G401 (cell line): ENCODE measurements at regions not wholly inside any gene's neighbourhood (a gene's known extent, or its start where the extent isn't known, plus 50 kb on each side); places are given as distances from the start of the nearest gene placed in this dataset.

Source experiments
- DNase-seq: peaks from one replicate; pipeline ENCODE4 v3.0.0-alpha.2; 2015; ENCODE audit warnings: low spot score
- in situ Hi-C: cut with HindIII; loops from 2 replicates; pipeline ENCODE4 v1.10.0; 2016; ENCODE audit warnings: low sequenced_read_pairs, mixed read lengths

GRCh38 chr6:156618600-156619205 lies 158.5 kb upstream of the ARID1B start:
- in situ Hi-C loops = no loop called here

GRCh38 chr6:156617941-156618340 lies 159.2 kb upstream of the ARID1B start:
- no peak for DNase-seq
- in situ Hi-C loops = no loop called here

More at GRCh38 chr6:156618600-156619205, 158.5 kb upstream of the ARID1B start:
- no peak for DNase-seq

GRCh38 chr6:156617376-156617775 lies 159.8 kb upstream of the ARID1B start:
- in situ Hi-C loops = no loop called here
- no peak for DNase-seq

- in situ Hi-C loops = no loop called here
Observed at GRCh38 chr6:156616495-156616894, 160.7 kb upstream of the ARID1B start.

GRCh38 chr6:156613996-156614395 lies 163.2 kb upstream of the ARID1B start:
- no peak for DNase-seq
- in situ Hi-C loops = no loop called here

More at GRCh38 chr6:156616495-156616894, 160.7 kb upstream of the ARID1B start:
- no peak for DNase-seq

- in situ Hi-C loops = no loop called here
- DNase-seq = no peak
Observed at GRCh38 chr6:156612361-156612760, 164.8 kb upstream of the ARID1B start.

GRCh38 chr6:156602066-156602385 lies 175.2 kb upstream of the ARID1B start:
- in situ Hi-C loops = no loop called here
- DNase-seq = no peak

DNA sequence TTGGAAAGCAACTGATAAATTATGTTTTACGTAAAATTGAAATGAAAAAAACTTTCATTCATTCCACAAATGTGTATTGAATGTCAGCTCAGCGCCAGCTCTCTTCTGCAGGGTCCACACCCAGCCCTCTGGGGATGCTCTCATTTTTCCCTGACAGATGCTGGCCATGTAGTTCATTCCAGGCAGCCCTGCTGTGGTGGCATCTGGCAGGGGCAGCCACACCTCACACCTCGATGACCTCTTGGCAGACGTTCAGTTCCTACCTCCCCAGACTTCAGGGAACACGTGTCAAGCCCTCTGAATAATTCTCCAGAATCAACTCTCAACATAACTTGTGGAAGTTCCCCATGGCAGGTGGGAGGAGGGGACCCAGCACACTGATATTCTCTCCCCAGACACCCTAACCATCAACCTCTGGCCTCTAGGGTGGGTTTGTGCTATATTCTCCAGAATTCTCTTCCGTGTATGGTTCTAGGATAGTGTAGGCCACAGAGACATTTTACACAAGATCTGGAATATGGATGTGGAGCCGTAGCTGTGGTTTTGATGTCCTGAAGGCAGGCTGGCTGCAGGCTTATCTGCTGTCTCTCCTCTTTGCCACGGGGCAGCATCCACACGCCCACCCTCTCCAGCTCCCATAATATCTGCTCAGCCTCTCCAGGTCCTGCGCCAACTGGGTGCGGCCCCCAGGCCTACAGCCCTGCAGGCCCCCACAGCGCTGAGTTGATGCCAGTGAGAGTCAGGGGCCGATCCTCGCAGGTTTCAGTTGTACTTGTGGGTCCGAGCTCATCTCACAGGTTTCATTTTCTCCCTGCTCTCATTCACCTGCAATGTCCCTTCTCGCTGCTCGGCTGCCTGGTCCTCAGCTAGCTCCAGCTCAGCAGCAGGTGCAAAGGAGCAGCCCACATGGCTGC lies 175.8 kb upstream of the ARID1B start:
- DNase-seq = no peak
- in situ Hi-C loops = no loop called here

- DNase-seq = no peak
- in situ Hi-C loops = no loop called here
Observed at GRCh38 chr6:156600678-156601077, 176.5 kb upstream of the ARID1B start.

DNA sequence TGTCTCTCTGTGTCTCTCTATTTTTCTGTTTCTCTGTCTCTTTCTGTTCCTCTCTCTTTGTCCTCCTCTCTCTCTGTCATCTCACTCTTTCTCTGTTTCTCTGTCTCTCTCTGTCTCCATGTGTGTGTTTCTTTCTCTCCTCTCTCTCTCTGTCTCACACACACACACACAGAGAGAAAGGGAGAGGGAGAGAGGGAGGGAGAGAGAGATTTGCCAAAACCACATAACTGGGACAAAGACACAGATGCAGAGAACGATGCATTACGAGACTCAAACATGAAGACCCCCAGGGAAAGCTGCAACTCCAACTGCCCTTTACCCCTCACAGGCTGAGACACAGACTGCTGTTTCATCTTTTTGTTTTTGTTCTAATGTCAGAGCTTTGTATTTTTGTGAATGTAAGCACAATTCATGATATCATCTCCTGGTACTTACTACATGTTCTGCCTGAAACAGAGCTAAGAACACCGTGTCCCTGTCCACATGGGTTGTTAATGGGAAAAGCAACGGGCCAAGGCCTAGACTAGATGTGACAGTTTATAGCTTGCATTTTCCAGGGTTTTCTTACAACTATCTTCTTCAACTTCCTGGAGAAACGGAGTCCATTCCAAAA lies 177.1 kb upstream of the ARID1B start:
- in situ Hi-C loops = no loop called here

DNA sequence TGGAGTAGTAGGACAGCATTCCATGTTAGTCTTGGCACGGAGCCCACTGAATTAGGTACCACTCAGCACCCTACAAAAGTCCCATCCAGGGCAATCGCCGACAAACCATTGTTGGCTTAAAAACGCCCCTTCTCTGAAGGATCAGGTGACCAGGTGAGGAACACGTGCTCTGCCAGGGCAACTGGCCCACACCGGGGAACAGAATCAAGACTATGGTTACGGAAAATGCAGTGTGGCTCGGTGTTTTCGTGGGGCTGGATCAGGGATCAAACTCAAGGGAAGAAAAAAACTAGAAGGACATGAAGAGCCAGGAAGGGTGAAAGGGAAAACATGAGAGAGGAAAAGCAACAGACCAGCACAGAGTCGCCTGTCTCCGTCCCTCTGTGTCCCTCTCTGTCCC lies 177.8 kb upstream of the ARID1B start:
- in situ Hi-C loops = no loop called here
- no peak for DNase-seq

More for the DNA sequence above, 177.1 kb upstream of the ARID1B start:
- DNase-seq = peak; percentile 29

- in situ Hi-C loops = no loop called here
- DNase-seq = no peak
Observed at GRCh38 chr6:156598855-156599180, 178.4 kb upstream of the ARID1B start.

DNA sequence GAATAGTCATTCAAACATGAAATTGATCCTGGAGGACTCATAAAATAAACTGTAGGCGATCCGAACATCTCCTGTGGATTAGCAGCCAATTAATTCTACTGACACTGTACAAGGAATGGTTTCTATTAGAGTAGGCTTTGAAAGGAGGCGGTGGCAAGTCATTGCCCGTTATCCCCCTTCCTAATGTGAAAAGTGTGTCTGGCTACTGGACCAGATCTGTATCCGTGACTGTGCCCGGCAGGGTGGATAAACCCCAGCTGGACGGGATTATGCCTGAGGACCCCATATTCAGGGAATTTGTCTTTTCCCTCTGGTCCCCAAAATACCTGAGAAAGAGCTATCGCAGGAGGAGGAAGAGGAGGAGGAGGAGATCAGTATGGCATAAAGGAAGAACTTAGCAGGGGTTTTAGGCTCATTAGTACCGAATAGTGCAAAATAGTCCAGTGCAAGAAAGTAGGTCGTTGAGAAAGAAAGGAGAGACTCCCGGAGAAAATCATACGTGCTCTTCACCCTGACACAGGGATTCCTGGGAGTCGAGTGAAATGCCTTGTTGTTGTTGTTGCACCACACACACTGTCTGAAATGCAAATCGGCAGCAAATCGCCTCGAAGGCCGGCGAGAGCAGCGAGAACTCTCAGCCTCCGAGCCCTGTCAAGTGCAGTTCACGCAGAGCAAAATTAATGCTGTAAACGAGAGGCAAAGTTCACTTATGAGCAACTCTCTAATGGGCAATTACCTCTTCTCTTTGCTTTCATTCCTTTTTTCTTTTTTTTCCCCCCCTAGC lies 178.9 kb upstream of the ARID1B start:
- in situ Hi-C loops = no loop called here
- no peak for DNase-seq

- no peak for DNase-seq
- in situ Hi-C loops = no loop called here
Observed at GRCh38 chr6:156597095-156597494, 180.1 kb upstream of the ARID1B start.

GRCh38 chr6:156595476-156595875 lies 181.7 kb upstream of the ARID1B start:
- DNase-seq = no peak
- in situ Hi-C loops = no loop called here

- in situ Hi-C loops = no loop called here
Observed at GRCh38 chr6:156593893-156594292, 183.3 kb upstream of the ARID1B start.

GRCh38 chr6:156593127-156593526 lies 184.1 kb upstream of the ARID1B start:
- DNase-seq = no peak

More at GRCh38 chr6:156593893-156594292, 183.3 kb upstream of the ARID1B start:
- DNase-seq = no peak

DNA sequence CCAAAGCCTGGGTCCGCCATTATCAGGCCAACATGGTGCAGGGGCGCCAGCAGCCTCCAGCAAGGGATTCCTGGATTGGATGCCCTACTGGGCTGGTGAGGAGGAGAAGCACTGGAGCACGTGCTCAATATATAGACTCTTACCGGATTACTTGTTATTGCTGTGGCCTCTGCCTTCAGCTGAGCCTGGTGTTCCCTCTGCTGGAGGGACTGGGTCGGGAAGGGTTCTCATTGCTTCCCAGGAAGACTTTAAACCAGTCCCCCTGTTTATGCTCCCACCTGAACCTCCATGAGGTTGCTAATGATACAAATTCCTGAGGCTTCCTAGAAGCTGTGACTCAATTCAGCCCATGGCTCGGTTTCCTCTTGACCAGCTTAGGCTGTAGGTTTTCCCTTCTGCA lies 186.7 kb upstream of the ARID1B start:
- in situ Hi-C loops = no loop called here
- DNase-seq = no peak

More at GRCh38 chr6:156593127-156593526, 184.1 kb upstream of the ARID1B start:
- in situ Hi-C loops = no loop called here

- DNase-seq = no peak
- in situ Hi-C loops = no loop called here
Observed at GRCh38 chr6:156589281-156589680, 187.9 kb upstream of the ARID1B start.
